Testis (tissue), 2 donors: ENCODE measurements at regions not wholly inside any gene's neighbourhood (a gene's known extent, or its start where the extent isn't known, plus 50 kb on each side); places are given as distances from the start of the nearest gene placed in this dataset.

Experiments used
- CTCF ChIP-seq, 3 experiments: fragments of 450-650 bp in 2 of 3; fragments of 200-600 bp in 1 of 3; sonication (generic) in 1 of 3; IDR thresholded peaks; one replicate each; pipeline ENCODE4 v1.5.1; 2016 to 2019; ENCODE audit warnings: antibody characterized with exemption in 3 of 3, mild to moderate bottlenecking in 2 of 3, moderate library complexity in 1 of 3
- POLR2A ChIP-seq: fragments of 450-650 bp; IDR thresholded peaks from one replicate; pipeline ENCODE4 v1.6.1; 2017; ENCODE audit warnings: antibody characterized with exemption, mild to moderate bottlenecking, moderate library complexity

DNA sequence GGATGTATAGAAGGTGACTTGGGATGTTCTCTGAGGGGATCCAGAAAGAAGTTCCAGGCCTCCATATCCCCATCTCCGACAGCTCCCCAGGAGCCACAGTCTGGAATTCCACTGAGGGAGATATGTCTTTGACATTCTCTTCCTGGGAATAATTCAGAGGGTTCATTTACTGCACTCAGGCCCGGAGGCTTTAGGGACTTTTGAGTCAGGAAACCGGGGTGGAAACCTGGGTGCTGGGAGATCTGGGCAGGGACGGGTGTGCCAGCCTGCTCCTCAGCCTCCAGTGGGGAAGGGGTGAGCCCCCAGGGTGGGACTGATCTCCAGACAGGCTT, 147.7 kb downstream of the SMAD6 start:
- no peak for TF ChIP-seq CTCF (IDR thresholded peaks at IDR 0.05)
- no peak for TF ChIP-seq POLR2A
